HG03469 (cell line): ENCODE measurements at regions not wholly inside any gene's neighbourhood (a gene's known extent, or its start where the extent isn't known, plus 50 kb on each side); places are given as distances from the start of the nearest gene placed in this dataset.

Experiments used
- ATAC-seq: cut with Tn5 transposase; IDR thresholded peaks from one replicate; pipeline ENCODE4 v1.9.1; 2021; ENCODE audit warnings: mild to moderate bottlenecking, moderate library complexity, moderate number of reproducible peaks; ENCODE audit not compliant: unreplicated experiment

- no peak for ATAC-seq
Measured at GRCh38 chr20:58162986-58163385, 65.5 kb downstream of the ANKRD60 start.

- no peak for ATAC-seq
Measured at GRCh38 chr20:58161192-58161591, 67.3 kb downstream of the ANKRD60 start.

DNA sequence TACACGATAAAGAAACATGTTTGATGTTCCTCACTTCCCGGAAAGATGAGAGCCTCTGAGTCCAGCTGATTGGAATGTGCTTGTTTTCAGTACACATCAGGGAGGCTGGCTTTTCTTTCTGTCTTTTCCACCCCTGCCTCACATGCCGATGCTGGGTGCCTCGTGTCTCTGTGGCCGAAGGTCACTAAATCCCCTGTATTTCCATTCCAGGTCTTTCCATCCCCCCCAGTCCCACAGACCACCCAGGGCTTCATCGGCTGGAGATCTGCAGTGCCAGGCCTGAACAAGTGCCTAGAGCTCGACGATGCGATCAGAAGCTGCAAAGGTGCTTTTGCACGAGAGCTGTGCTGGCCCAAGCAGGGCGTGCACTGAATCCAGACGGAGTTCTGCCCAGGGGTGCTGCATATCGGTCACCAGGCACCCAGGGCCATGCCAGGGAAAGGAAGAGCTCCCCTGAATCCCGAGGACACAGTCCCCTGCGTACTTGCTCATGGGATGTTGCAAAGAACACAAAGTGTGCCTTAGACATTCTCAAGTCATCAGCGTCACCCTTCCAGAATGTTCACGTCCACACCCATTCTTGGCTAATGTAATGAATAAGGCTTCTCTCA is 67.9 kb downstream of the ANKRD60 start:
- ATAC-seq = no peak

GRCh38 chr20:58155148-58155925 is 73.1 kb downstream of the ANKRD60 start:
- ATAC-seq = no peak

DNA sequence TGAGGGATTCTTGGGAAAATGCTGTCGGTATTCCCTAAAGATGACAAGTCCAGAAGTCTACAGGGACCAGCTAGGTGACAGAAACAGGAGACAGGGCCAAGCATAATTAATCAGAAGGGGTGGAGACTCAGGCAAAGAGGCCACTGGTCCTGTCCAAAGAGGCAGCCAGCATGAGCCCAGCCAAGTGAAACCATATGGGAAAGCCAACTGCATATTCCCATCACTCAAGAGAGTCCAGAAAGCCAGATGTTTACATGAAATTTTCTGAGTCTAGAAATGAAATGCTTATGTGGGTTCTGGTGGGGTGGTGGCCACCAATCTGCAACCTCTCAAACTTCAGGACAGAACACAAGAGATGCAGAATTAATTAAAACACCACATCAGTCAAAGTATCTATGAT is 74.3 kb downstream of the ANKRD60 start:
- no peak for ATAC-seq

DNA sequence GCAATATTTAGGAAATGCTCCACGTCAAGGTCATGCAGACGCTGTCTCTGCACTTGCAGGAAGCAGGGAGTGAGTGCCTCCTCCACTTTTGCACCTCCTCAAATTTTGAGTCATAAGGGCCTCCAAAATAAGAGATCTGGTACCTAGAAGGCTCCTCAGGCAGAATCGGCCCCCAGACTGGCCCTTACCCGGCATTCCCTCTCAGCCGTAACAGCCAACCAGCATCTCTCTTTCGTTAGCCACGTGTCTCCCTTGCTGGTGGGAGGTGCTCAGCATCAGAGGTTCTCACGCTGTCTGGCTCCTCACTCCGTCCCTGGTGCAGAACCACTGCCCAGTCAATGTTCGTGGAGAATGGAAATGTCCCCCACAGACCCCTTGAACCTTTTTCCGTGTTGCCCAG is 75.3 kb downstream of the ANKRD60 start:
- no peak for ATAC-seq

GRCh38 chr20:58150772-58151171 is 77.7 kb downstream of the ANKRD60 start:
- no peak for ATAC-seq

- ATAC-seq = no peak
Measured at GRCh38 chr20:58149437-58150091, 78.9 kb downstream of the ANKRD60 start.

GRCh38 chr20:58148891-58149290 is 79.6 kb downstream of the ANKRD60 start:
- no peak for ATAC-seq

DNA sequence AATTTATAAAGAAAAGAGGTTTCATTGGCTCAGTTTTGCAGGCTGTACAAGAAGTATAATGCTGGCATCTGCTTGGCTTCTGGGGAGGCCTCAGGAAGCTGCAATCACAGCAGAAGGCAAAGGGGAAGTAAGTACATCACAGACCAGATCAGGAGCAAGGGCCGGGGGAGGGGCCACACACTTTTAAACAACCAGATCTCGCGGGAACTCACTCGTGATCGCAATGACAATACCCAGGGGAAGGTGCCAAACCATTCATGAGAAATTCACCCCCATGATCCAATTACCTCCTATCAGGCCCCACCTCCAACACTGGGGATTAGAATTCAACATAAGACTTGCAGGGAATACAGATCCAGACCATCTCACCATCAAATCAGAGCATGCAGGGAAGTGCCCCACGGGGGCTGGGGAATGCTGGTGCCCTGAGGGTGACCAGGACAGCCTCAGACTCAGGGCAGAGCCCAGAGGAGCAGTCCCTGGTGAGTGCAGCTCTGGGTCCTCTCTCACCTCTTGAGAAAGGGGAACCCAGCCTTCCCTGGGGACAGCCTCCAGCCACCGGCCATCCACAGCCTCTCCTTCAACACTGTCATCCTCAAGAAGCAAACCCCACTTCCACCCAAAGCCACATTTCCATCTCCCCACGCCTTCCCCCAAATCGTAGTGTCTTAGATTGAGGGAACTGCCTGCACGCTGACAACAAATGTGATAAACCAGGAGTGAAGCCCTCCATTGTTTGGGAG is 80.7 kb downstream of the ANKRD60 start:
- no peak for ATAC-seq

- ATAC-seq = no peak
Measured at GRCh38 chr20:58146746-58147140, 81.7 kb downstream of the ANKRD60 start.

DNA sequence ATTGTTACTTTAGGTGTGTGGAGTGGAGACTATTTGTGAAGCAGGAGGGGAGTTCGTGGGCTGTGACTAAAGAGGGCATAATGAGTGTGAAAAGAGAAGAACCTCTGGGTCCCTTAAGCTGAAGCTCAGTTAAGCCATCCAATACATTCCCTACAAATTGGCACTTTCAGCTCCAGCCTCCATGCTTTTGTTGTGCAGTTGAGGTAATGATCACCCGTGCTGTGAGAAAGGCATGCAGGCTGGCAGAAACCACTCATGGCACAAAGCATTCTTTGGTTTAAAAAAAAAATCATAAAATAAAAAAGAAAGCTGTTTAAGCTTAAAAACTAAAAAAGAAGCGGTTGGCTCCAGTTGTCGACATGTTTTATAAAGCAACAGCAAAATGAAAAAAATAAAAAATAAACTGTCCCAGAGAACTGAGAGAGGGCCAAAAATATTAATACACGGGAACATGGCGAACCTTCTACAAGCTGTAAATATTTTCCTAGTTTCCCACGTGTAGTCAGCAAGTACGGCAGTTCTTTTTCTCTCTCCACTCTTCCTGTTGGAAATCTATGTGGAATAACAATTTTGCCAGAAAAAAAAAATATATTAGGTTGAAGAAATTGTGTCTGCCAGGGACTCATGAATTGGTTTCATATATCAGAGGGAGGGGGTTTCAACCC is 82.2 kb downstream of the ANKRD60 start:
- no peak for ATAC-seq

GRCh38 chr20:58145506-58146080 is 82.9 kb downstream of the ANKRD60 start:
- no peak for ATAC-seq

GRCh38 chr20:58144096-58144495 is 84.4 kb downstream of the ANKRD60 start:
- no peak for ATAC-seq

DNA sequence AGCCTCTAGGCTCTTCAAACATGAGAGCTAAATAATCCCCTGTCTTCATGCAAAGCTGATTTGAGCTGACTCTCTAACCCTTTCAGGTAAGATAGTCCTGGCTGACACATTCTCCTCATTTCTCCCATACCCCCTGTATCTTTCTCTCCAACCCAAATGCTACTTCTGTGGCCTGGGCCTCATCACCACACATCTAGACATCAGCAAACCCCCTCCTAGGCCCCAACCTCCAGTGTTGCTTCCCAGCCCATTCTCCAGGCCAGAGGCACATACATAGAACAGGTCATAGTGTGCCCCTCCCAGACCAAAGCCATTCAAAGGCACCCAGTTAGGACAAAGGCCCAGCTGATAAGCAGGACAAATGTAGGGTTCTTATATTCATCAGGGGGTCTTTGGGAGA is 84.9 kb downstream of the ANKRD60 start:
- no peak for ATAC-seq

DNA sequence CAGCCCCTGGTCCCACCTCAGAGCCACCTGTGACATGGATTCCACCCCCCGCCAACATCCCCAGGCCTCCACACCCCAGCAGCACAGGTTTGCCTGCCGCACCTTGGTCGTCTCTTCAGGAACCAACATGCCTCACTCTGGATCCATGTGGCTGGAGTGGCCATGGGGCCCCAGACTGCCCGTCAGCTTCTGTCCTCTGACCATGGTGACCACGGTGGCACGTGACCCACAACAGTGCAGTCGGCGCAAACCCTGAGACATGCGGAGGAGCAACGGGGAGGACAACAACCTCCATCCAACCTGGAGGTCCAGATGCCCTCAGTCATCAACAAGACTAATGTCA is 85.6 kb downstream of the ANKRD60 start:
- no peak for ATAC-seq

DNA sequence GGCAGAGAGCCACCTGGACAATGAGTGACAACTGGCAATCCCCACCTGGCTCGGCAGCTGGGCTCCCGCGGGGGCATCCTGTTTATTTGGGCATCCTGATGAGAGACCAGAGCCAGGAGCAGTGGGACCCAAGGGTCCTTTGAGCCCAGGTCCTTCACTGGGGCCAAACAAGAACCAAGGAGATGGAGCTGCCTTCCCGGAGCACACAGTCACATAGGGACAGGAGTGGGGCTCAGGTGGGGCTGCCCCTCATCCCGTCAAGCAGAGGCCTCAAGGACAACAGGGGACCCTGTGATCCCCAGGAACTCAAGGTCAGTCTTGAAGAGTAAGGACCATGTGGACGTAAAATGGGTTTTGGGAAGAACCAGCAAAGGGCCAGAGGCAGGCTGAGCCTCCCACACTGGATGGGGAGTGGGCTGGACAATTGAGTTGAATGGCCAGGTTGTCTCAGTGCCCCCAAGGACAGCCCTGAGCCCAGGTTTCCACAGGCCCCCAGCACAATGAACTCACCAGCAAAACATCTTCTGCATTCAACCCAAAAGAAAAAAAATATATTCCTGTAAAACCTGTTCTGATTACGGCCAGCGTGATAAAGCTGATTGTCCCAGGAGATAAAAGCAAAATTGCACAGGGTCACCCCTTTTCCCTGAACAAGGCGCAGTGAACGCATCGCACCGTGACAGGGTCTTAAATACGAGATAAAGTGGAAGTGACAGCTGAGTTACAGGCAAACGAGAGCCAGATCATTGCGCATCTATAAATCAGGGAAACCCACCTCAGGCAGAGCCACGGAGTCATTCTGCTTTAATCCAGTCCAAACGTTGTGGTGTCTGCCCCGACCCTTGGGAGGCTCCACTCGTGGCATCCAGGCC is 86.2 kb downstream of the ANKRD60 start:
- ATAC-seq = no peak

DNA sequence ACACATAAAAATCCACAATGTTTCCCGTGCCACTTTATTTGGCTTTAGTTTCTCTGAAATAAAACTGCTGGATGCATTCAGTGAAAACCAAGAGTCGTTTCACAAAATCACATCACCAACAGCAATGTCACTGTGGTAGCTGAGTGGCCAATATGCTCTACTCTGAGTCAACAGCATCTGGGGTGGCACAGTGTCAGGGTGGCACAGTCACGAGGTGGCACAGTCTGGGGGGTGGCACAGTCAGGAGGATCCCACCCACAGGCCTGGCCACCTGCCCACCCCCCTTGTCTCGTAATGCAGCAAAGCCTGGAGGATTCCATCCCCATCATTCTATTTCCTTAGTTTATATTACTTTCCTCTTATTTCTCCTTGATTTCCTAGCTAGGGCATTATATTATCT is 87.0 kb downstream of the ANKRD60 start:
- no peak for ATAC-seq

GRCh38 chr20:58140787-58141425 is 87.5 kb downstream of the ANKRD60 start:
- ATAC-seq = no peak
